GM21381 (cell line): ENCODE measurements at regions not wholly inside any gene's neighbourhood (a gene's known extent, or its start where the extent isn't known, plus 50 kb on each side); places are given as distances from the start of the nearest gene placed in this dataset.
"Not testable (repeated sequence)": the region's sequence is repeated elsewhere in the genome, so short reads cannot be mapped to it uniquely, and the experiment has no call there.

Source experiments
- ATAC-seq: cut with Tn5 transposase; IDR thresholded peaks from one replicate; pipeline ENCODE4 v1.9.1; 2021; ENCODE audit warnings: mild to moderate bottlenecking, moderate library complexity; ENCODE audit not compliant: unreplicated experiment

GRCh38 chr11:23455321-23455891, 595.1 kb upstream of the CCDC179 start:
- no peak for ATAC-seq

GRCh38 chr11:23457641-23458040, 597.4 kb upstream of the CCDC179 start:
- no peak for ATAC-seq

DNA sequence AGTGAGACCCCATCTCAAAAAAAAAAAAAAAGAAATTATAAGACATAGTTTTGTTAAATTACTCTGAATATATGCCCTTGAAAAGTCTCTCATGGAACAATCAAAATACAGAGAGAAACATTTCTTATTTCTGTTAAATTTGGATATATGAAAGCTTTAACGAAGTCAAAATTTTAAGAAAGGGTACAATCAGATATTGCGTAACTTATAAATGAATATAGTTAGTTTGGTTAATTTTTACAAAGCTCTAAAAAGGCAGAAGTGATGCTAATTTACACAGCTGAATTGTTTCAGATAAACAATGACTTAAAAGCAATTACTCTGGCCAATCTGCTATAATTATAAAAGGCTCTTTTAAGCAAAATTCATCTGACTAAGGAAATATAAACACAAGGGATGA, 611.6 kb upstream of the CCDC179 start:
- no peak for ATAC-seq

- ATAC-seq, result no peak
These were observed 613.5 kb upstream of the CCDC179 start for GRCh38 chr11:23473782-23474181.

GRCh38 chr11:23480736-23481135, 620.5 kb upstream of the CCDC179 start:
- no peak for ATAC-seq

GRCh38 chr11:23484146-23484545, 623.9 kb upstream of the CCDC179 start:
- not testable (repeated sequence) for ATAC-seq

- not testable (repeated sequence) for ATAC-seq
These were observed 624.3 kb upstream of the CCDC179 start for GRCh38 chr11:23484618-23485017.

DNA sequence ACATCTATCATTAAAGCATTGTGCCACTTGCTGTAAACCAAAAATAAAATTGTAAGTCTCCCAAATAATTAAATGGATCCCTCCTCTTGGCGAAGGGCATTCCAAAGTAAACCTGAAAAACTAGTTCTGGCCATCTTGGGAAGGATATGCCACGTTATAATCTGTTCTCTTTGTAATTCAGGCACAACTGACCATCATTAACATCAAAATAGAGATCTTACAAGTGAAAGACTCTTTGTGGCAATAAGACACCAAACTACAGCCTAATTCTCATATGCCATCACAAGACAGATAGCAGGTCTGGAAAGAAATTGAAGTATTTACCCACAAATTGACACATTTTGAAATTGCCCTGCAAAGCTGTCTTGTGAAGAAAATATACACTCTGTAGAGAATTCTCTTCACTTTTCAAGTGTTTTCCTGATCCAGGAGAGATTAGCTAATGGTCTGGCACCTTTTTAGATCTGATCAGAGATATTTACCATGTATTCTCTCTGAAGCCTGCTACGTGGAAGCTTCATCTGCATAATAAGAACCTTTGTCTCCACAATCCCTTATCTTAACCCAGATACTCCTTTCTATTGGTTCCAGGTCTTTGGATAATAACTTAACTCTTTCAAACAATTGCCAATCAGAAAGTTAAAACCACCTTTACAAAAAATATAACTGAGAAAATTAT, 630.4 kb upstream of the CCDC179 start:
- no peak for ATAC-seq

- ATAC-seq, result no peak
These were observed 634.7 kb upstream of the CCDC179 start for GRCh38 chr11:23494981-23495380.

DNA sequence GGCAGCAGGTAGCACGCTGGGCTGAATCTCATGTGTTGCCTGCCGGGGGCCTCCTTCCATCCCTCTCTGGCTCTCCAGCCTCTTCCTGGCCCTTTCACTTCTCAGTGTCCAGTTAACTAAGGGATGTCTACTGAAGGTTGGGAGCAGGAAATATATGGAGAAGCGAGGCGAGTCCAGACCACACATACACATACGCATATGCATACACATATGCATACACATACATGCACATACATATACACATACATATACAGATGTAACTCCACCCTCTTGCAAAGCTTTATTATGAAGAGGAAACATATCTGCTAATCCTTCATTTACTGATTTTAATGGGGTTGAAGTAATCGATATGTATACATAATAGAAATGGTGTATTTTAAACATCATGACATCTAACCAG, 636.1 kb upstream of the CCDC179 start:
- no peak for ATAC-seq

GRCh38 chr11:23497040-23497439, 636.8 kb upstream of the CCDC179 start:
- no peak for ATAC-seq

GRCh38 chr11:23502389-23502788, 642.1 kb upstream of the CCDC179 start:
- ATAC-seq, result no peak

- no peak for ATAC-seq
These were observed 642.6 kb upstream of the CCDC179 start for GRCh38 chr11:23502826-23503225.

DNA sequence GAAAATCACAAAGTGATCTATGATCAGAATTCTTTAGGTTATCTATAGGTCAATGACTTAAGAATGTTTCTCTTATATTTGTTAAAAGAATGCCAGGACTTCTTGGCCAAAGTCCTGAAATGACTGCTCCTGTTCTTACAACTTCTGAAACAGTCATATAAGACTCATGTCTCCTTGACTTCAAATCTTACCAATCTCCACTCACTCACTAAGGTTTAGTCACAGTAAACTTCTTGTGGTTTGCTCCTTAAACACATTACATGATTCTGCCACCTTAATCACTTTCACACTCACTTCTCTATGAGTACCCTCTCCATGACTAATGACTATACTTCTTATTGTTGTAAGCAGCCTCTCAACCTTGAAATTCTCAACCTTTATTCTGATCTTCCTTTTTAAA, 648.7 kb upstream of the CCDC179 start:
- no peak for ATAC-seq

GRCh38 chr11:23509821-23510220, 649.5 kb upstream of the CCDC179 start:
- ATAC-seq, result no peak

DNA sequence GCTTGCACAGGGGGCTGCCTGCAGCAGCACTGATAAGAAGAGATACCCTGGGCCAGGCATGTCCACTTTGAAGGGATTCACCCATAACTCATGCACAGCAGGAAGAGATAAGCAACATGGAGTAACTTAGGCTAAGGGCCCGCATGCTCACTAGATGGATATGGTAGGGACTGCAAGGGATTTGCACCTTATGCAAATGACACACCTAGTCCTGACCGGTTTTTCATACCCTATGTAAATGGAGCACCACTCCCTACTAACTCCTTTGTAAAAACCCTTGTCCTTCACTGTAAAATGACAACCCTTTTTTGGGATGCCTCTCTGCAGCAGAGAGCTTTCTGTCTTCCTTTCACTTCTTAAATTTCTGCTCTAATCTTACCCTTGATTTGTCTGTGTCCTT, 658.9 kb upstream of the CCDC179 start:
- no peak for ATAC-seq

GRCh38 chr11:23520226-23520960, 660.1 kb upstream of the CCDC179 start:
- no peak for ATAC-seq

DNA sequence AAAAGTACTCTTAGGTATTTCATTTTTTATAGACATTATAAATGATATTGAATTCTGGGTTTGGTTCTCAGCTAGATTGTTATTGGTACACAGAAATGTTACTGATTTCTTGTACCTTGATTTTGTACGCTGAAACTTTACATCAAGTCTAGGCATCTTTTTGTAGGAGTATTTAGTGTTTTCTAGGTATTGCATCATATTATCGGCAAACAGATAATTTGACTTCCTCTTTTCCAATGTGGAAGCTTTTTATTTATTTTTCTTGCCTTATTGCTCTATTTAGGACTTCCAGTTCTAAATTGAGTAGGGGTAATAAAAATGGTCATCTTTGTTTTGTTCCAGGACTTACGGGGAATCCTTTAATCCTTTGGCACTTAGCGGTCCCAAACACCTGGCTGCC, 676.6 kb upstream of the CCDC179 start:
- ATAC-seq, result no peak

DNA sequence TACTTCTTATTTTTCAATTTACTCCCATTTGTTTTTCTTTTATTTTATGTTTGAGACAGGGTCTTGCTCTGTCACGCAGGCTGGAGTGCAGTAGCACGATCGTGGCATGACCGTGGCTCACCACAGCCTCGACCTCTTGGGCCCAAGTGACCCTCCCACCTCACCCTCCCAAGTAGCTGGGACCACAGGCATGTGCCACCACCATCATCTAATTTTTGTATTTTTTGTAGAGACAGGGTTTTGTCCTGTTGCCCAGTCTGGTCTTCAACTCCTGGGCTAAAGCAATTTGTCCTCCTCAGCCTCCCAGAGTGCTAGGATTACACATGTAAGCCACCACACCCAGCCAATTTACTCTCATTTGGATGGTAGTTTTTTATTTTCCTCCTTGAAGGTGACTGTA, 679.3 kb upstream of the CCDC179 start:
- ATAC-seq, result no peak

GRCh38 chr11:23540101-23540561, 679.9 kb upstream of the CCDC179 start:
- ATAC-seq, result peak; percentile 91

DNA sequence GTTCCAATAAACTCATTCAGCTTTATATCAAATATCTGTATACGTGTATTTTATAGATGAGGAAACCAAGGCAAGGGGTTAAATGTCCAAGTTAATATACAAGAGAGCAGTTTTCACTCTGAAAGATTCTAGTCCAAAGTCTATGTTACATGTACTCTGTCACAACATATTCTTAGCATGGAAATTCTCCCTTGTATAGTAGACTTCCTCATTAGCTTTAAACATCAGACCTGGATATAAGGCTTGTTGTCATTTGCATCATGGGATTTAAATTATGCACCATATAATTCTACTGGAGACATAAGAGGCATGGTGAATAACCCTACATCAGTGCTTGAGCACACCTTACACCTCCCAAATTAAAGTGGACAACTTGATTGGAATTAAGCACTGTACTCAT, 681.9 kb upstream of the CCDC179 start:
- ATAC-seq, result no peak

DNA sequence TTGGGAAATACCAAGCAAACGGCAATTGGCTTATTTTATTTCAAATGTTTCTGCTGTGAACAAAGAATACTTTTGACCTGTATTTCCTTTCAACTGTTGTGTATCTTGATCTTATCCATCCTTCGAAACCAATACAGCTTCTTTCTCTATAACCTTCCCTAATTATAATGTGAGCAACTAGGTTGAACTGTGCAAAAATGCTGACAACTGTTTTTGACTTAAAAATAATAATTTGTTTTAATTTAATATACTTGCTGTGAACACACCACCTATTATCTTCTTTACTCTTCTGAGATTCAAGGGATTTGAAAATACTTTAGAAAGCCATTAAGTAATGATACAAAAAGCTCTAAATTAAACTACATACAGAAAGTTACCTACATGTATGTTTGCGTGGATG, 682.5 kb upstream of the CCDC179 start:
- no peak for ATAC-seq
